GM23338 (cell line): ENCODE measurements at regions not wholly inside any gene's neighbourhood (a gene's known extent, or its start where the extent isn't known, plus 50 kb on each side); places are given as distances from the start of the nearest gene placed in this dataset.

Experiments
- ATAC-seq: fragments of 200-7000 bp; cut with Tn5 transposase; 3 replicates; pipeline ENCODE4 v1.9.1; 2020
- DNase-seq: peaks from one replicate; pipeline ENCODE4 v3.0.0-alpha.2; 2015; ENCODE audit warnings: low spot score
- H2AFZ ChIP-seq: fragments of 200-600 bp; sonication (generic); 2 replicates; pipeline ENCODE4 v1.8.0; 2016; ENCODE audit warnings: antibody characterized with exemption, mild to moderate bottlenecking, moderate library complexity
- H3F3A ChIP-seq: fragments of 200-600 bp; sonication (generic); replicated peaks from 2 replicates; pipeline ENCODE4 v1.8.0; 2017; ENCODE audit warnings: antibody characterized with exemption, mixed run types, low read depth
- H3K27ac ChIP-seq: fragments of 200-600 bp; sonication (generic); 2 replicates; pipeline ENCODE4 v1.6.1; 2016; ENCODE audit warnings: low read depth
- H3K27me3 ChIP-seq: fragments of 200-600 bp; sonication (generic); 2 replicates; pipeline ENCODE4 v1.8.0; 2016; ENCODE audit warnings: mild to moderate bottlenecking, mixed run types, moderate library complexity; ENCODE audit not compliant: insufficient read depth
- H3K36me3 ChIP-seq: fragments of 200-600 bp; sonication (generic); 2 replicates; pipeline ENCODE4 v1.8.0; 2016; ENCODE audit warnings: mild to moderate bottlenecking; ENCODE audit not compliant: insufficient read depth
- H3K4me1 ChIP-seq: fragments of 200-600 bp; sonication (generic); 2 replicates; pipeline ENCODE4 v1.8.0; 2016; ENCODE audit warnings: mild to moderate bottlenecking, moderate library complexity; ENCODE audit not compliant: insufficient read depth
- H3K4me2 ChIP-seq: fragments of 200-600 bp; sonication (generic); 2 replicates; pipeline ENCODE4 v1.7.1; 2017; ENCODE audit warnings: mixed run types
- H3K4me3 ChIP-seq: fragments of 200-600 bp; sonication (generic); 2 replicates; pipeline ENCODE4 v1.6.1; 2016; ENCODE audit warnings: mixed run types
- H3K79me2 ChIP-seq: fragments of 200-600 bp; sonication (generic); replicated peaks from 2 replicates; pipeline ENCODE4 v1.8.0; 2017; ENCODE audit warnings: mild to moderate bottlenecking; ENCODE audit not compliant: insufficient read depth
- H3K9me2 ChIP-seq: fragments of 200-600 bp; sonication (generic); 2 replicates; pipeline ENCODE4 v1.8.0; 2017; ENCODE audit not compliant: insufficient read depth
- H4K20me1 ChIP-seq: fragments of 200-600 bp; sonication (generic); replicated peaks from 2 replicates; pipeline ENCODE4 v1.8.0; 2017; ENCODE audit warnings: mild to moderate bottlenecking; ENCODE audit not compliant: insufficient read depth
- H3K27ac Mint-ChIP-seq: 2 replicates; pipeline ENCODE4 v1.8.0; 2020; ENCODE audit warnings: inconsistent platforms, mild to moderate bottlenecking, moderate library complexity, mixed read lengths
- H3K27me3 Mint-ChIP-seq: 3 replicates; pipeline ENCODE4 v1.8.0; 2022; ENCODE audit warnings: low read depth, mild to moderate bottlenecking, moderate library complexity, mixed read lengths, inconsistent platforms; ENCODE audit not compliant: insufficient read depth, poor library complexity
- H3K36me3 Mint-ChIP-seq: 3 replicates; pipeline ENCODE4 v1.8.0; 2021; ENCODE audit warnings: low read depth, mild to moderate bottlenecking, inconsistent platforms, moderate library complexity, mixed read lengths
- H3K4me1 Mint-ChIP-seq: 3 replicates; pipeline ENCODE4 v1.8.0; 2020; ENCODE audit warnings: mild to moderate bottlenecking, inconsistent platforms, mixed read lengths
- H3K4me3 Mint-ChIP-seq: 3 replicates; pipeline ENCODE4 v1.8.0; 2021; ENCODE audit warnings: moderate library complexity, mild to moderate bottlenecking, inconsistent platforms, mixed read lengths
- H3K9me3 Mint-ChIP-seq: 3 replicates; pipeline ENCODE4 v1.8.0; 2020; ENCODE audit warnings: moderate library complexity, mild to moderate bottlenecking, inconsistent platforms, mixed read lengths
- CREB1 ChIP-seq: fragments of 250-450 bp; sonication (Bioruptor Pico); IDR thresholded peaks from 2 replicates; pipeline ENCODE4 v1.5.0; 2020; ENCODE audit warnings: low read depth, mild to moderate bottlenecking, moderate library complexity
- CTCF ChIP-seq, 2 experiments: fragments of 200-600 bp in 1 of 2; sonication (generic) in 1 of 2; conservative IDR thresholded peaks; 2 replicates each; pipeline versions ENCODE4 v1.5.1 to v1.6.1; 2016 to 2017; ENCODE audit warnings: antibody characterized with exemption in 2 of 2, low read depth in 2 of 2, mild to moderate bottlenecking in 2 of 2, moderate library complexity in 1 of 2
- ETS1 ChIP-seq: IDR thresholded peaks from 2 replicates; pipeline ENCODE4 v1.6.1; 2016; ENCODE audit warnings: antibody characterized with exemption
- EZH2 ChIP-seq: fragments of 200-600 bp; sonication (generic); IDR thresholded peaks from one replicate; pipeline ENCODE4 v1.8.0; 2017; ENCODE audit warnings: antibody characterized with exemption, mild to moderate bottlenecking, low read depth; ENCODE audit not compliant: unreplicated experiment
- EZH2phosphoT487 ChIP-seq: fragments of 200-600 bp; sonication (generic); IDR thresholded peaks from one replicate; pipeline ENCODE4 v1.8.1; 2018; ENCODE audit warnings: antibody characterized with exemption; ENCODE audit not compliant: unreplicated experiment
- JUNB ChIP-seq: IDR thresholded peaks from one replicate; pipeline ENCODE4 v1.6.1; 2016; ENCODE audit warnings: antibody characterized with exemption; ENCODE audit not compliant: unreplicated experiment
- NANOG ChIP-seq: IDR thresholded peaks from 2 replicates; pipeline ENCODE4 v1.6.1; 2016; ENCODE audit warnings: antibody characterized with exemption, borderline replicate concordance
- POLR2AphosphoS5 ChIP-seq: IDR thresholded peaks from 2 replicates; pipeline ENCODE4 v1.6.1; 2016; ENCODE audit warnings: antibody characterized with exemption, low read depth
- REST ChIP-seq: IDR thresholded peaks from one replicate; pipeline ENCODE4 v1.6.1; 2018; ENCODE audit warnings: antibody characterized with exemption; ENCODE audit not compliant: unreplicated experiment
- STAT1 ChIP-seq: IDR thresholded peaks from one replicate; pipeline ENCODE4 v1.6.1; 2016; ENCODE audit warnings: antibody characterized with exemption; ENCODE audit not compliant: unreplicated experiment
- ZNF114 ChIP-seq: fragments of 250-450 bp; sonication (Bioruptor Pico); IDR thresholded peaks from 2 replicates; pipeline ENCODE4 v1.5.0; 2020; ENCODE audit warnings: mild to moderate bottlenecking, moderate library complexity
- ZNF331 ChIP-seq: fragments of 250-450 bp; sonication (Bioruptor Pico); IDR thresholded peaks from 2 replicates; pipeline ENCODE4 v1.5.0; 2020; ENCODE audit warnings: low read depth, mild to moderate bottlenecking, moderate library complexity
- ZNF462 ChIP-seq: fragments of 250-450 bp; sonication (Bioruptor Pico); IDR thresholded peaks from 2 replicates; pipeline ENCODE4 v1.5.0; 2020; ENCODE audit warnings: mild to moderate bottlenecking, moderate library complexity

GRCh38 chr11:80559942-80560341, 1119.1 kb upstream of the TENM4 start:
- Mint-ChIP-seq H3K4me1 (peaks cover 12% of the 10 kb centered on the region), H3K27me3 (no peaks in the 10 kb centered on the region), H3K9me3 (no peaks in the 10 kb centered on the region), H3K36me3 (no peaks in the 10 kb centered on the region), H3K4me3 (no peak overlapping the region), H3K27ac (no peak overlapping the region)
- no peaks in the 10 kb centered on the region for H3K27me3 ChIP-seq
- H3K36me3 ChIP-seq = no peaks in the 10 kb centered on the region
- ATAC-seq (no peak), DNase-seq (no peak)
- no peak overlapping the region for H2AFZ ChIP-seq
- H3K4me2 ChIP-seq = no peak overlapping the region
- no peak overlapping the region for H3K4me3 ChIP-seq
- no peaks in the 10 kb centered on the region for H3F3A ChIP-seq
- no peak overlapping the region for H3K27ac ChIP-seq
- H4K20me1 ChIP-seq = no peaks in the 10 kb centered on the region
- no peak for TF ChIP-seq EZH2phosphoT487
- no peak for TF ChIP-seq ETS1
- no peak for TF ChIP-seq CTCF (conservative IDR thresholded peaks at IDR 0.05; ENCODE audit: low read depth in 2 of 2)
- TF ChIP-seq POLR2AphosphoS5 = no peak
- TF ChIP-seq REST = no peak
- no peak for TF ChIP-seq CREB1 (CRISPR knock-in tag)
- TF ChIP-seq ZNF462 (CRISPR knock-in tag) = no peak
- TF ChIP-seq ZNF114 (CRISPR knock-in tag) = no peak
- no peak for TF ChIP-seq NANOG
- no peak for TF ChIP-seq JUNB
- no peak for TF ChIP-seq STAT1
- no peak for TF ChIP-seq ZNF331 (CRISPR knock-in tag)
- TF ChIP-seq EZH2 = no peak
- peaks cover 7% of the 10 kb centered on the region; the same call in 1 of the 2 replicates for H3K4me1 ChIP-seq
- H3K9me2 ChIP-seq = no peaks in the 10 kb centered on the region
- H3K79me2 ChIP-seq = no peaks in the 10 kb centered on the region
